HL-60 (cell line): ENCODE measurements at regions not wholly inside any gene's neighbourhood (a gene's known extent, or its start where the extent isn't known, plus 50 kb on each side); places are given as distances from the start of the nearest gene placed in this dataset.

ENCODE experiments used
- DNase-seq, 2 experiments: peaks; one replicate each; pipeline ENCODE4 v3.0.0-alpha.2; 2010 to 2020; ENCODE audit warnings: low read depth in 1 of 2, low spot score in 1 of 2
- H3K27ac ChIP-seq: fragments of 250-450 bp; sonication (Bioruptor Pico); replicated peaks from 2 replicates; pipeline ENCODE4 v1.5.1; 2020; ENCODE audit warnings: mild to moderate bottlenecking, moderate library complexity
- H3K27me3 ChIP-seq: fragments of 250-450 bp; sonication (Bioruptor Pico); 2 replicates; pipeline ENCODE4 v1.5.1; 2021; ENCODE audit warnings: mild to moderate bottlenecking, moderate library complexity; ENCODE audit not compliant: insufficient read depth, poor library complexity, severe bottlenecking
- H3K4me3 ChIP-seq: replicated peaks from 2 replicates; pipeline ENCODE4 v1.5.1; 2011; ENCODE audit warnings: mild to moderate bottlenecking, control low read depth, low read length; ENCODE audit not compliant: insufficient read depth
- CTCF ChIP-seq: IDR thresholded peaks from one replicate; pipeline ENCODE4 v1.5.1; 2011; ENCODE audit warnings: low read length, control low read depth, inconsistent platforms; ENCODE audit not compliant: insufficient read depth
- GABPA ChIP-seq: IDR thresholded peaks from 2 replicates; pipeline ENCODE4 v1.6.1; 2012; ENCODE audit warnings: low read depth
- POLR2AphosphoS5 ChIP-seq: IDR thresholded peaks from 2 replicates; pipeline ENCODE4 v1.6.1; 2012; ENCODE audit warnings: low read depth
- SPI1 ChIP-seq: IDR thresholded peaks from 2 replicates; pipeline ENCODE4 v1.6.1; 2012; ENCODE audit warnings: low read depth, mild to moderate bottlenecking, borderline replicate concordance
- TF ChIP-seq, protein P1 (sequence below): IDR thresholded peaks from 2 replicates; pipeline ENCODE4 v1.6.1; 2012; ENCODE audit warnings: low read depth; ENCODE audit not compliant: insufficient replicate concordance

DNA sequence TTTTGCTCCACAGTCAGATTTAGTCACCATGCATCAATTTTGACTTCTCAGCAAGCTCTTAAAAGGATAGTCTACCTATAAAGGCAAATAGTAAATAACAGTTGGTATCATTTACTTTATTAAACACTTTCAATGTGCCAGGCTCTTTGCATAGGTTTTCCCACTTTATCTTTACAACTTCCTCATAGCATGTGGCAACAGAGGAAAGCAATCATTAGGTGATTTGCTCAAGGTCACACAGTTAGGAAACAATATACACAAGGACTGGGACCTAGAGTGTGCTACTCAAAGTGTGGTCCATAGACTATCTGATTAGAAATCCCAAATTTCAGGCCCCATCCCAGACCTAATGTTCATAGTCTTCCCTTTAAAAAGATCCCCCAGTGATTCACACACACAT lies 212.3 kb downstream of the MTERF1 start:
- H3K4me3 ChIP-seq, result no peak overlapping the region
- H3K27me3 ChIP-seq, result no peaks in the 10 kb centered on the region
- no peak for DNase-seq
- no peak overlapping the region for H3K27ac ChIP-seq
- TF ChIP-seq, protein P1, sequence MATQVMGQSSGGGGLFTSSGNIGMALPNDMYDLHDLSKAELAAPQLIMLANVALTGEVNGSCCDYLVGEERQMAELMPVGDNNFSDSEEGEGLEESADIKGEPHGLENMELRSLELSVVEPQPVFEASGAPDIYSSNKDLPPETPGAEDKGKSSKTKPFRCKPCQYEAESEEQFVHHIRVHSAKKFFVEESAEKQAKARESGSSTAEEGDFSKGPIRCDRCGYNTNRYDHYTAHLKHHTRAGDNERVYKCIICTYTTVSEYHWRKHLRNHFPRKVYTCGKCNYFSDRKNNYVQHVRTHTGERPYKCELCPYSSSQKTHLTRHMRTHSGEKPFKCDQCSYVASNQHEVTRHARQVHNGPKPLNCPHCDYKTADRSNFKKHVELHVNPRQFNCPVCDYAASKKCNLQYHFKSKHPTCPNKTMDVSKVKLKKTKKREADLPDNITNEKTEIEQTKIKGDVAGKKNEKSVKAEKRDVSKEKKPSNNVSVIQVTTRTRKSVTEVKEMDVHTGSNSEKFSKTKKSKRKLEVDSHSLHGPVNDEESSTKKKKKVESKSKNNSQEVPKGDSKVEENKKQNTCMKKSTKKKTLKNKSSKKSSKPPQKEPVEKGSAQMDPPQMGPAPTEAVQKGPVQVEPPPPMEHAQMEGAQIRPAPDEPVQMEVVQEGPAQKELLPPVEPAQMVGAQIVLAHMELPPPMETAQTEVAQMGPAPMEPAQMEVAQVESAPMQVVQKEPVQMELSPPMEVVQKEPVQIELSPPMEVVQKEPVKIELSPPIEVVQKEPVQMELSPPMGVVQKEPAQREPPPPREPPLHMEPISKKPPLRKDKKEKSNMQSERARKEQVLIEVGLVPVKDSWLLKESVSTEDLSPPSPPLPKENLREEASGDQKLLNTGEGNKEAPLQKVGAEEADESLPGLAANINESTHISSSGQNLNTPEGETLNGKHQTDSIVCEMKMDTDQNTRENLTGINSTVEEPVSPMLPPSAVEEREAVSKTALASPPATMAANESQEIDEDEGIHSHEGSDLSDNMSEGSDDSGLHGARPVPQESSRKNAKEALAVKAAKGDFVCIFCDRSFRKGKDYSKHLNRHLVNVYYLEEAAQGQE, result no peak
- TF ChIP-seq SPI1, result no peak
- no peak for TF ChIP-seq POLR2AphosphoS5
- TF ChIP-seq GABPA, result no peak
- TF ChIP-seq CTCF, result no peak

DNA sequence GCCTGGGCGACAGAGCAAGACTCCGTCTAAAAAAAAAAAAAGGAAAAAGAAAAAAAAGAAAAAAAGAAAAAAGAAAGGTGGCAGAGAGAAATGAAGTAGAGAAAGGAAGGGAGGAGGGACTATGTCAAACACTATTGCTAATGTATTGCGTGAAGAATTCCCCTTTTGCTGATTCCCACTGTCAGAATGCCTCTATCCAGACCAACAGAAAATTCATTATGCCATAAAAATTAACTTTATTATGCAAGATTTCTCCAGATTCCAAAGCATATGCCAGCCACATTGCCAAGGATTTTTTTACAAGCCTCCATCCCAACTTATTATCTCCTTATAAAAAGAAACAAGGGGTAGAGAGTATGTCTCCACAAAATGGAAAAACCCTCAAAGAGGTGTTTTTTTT lies 209.3 kb downstream of the MTERF1 start:
- no peak for TF ChIP-seq POLR2AphosphoS5
- no peak for TF ChIP-seq GABPA
- no peak for DNase-seq
- Histone ChIP-seq H3K4me3 (no peak overlapping the region), H3K27me3 (no peaks in the 10 kb centered on the region), H3K27ac (no peak overlapping the region)

- H3K27ac ChIP-seq, result no peak overlapping the region
- no peak overlapping the region for H3K4me3 ChIP-seq
- TF ChIP-seq POLR2AphosphoS5 (no peak), CTCF (no peak), GABPA (no peak), SPI1 (no peak)
- TF ChIP-seq, protein P1, result no peak
- no peak for DNase-seq
- H3K27me3 ChIP-seq, result no peaks in the 10 kb centered on the region
Measured at GRCh38 chr7:91674470-91674869, 206.0 kb downstream of the MTERF1 start.

GRCh38 chr7:91681718-91682117 lies 198.8 kb downstream of the MTERF1 start:
- Histone ChIP-seq H3K4me3 (no peak overlapping the region), H3K27ac (no peak overlapping the region), H3K27me3 (no peaks in the 10 kb centered on the region)
- DNase-seq, result no peak
- TF ChIP-seq SPI1, result no peak
- TF ChIP-seq, protein P1, result no peak
- TF ChIP-seq POLR2AphosphoS5, result no peak
- no peak for TF ChIP-seq GABPA
- TF ChIP-seq CTCF, result no peak
